ENCODE measurements at regions not wholly inside any gene's neighbourhood (a gene's known extent, or its start where the extent isn't known, plus 50 kb on each side); places are given as distances from the start of the nearest gene placed in this dataset.

GRCh38 chr16:9614389-9614788 is 522.9 kb downstream of the HAPSTR1 start:
- TF ChIP-seq, protein P1, sequence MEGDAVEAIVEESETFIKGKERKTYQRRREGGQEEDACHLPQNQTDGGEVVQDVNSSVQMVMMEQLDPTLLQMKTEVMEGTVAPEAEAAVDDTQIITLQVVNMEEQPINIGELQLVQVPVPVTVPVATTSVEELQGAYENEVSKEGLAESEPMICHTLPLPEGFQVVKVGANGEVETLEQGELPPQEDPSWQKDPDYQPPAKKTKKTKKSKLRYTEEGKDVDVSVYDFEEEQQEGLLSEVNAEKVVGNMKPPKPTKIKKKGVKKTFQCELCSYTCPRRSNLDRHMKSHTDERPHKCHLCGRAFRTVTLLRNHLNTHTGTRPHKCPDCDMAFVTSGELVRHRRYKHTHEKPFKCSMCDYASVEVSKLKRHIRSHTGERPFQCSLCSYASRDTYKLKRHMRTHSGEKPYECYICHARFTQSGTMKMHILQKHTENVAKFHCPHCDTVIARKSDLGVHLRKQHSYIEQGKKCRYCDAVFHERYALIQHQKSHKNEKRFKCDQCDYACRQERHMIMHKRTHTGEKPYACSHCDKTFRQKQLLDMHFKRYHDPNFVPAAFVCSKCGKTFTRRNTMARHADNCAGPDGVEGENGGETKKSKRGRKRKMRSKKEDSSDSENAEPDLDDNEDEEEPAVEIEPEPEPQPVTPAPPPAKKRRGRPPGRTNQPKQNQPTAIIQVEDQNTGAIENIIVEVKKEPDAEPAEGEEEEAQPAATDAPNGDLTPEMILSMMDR (conservative IDR thresholded peaks at IDR 0.05), result no peak
- TF ChIP-seq ZFX (IDR thresholded peaks at IDR 0.05), result no peak

Measured in C4-2B (cell line).